ENCODE measurements at regions not wholly inside any gene's neighbourhood (a gene's known extent, or its start where the extent isn't known, plus 50 kb on each side); places are given as distances from the start of the nearest gene placed in this dataset.

DNA sequence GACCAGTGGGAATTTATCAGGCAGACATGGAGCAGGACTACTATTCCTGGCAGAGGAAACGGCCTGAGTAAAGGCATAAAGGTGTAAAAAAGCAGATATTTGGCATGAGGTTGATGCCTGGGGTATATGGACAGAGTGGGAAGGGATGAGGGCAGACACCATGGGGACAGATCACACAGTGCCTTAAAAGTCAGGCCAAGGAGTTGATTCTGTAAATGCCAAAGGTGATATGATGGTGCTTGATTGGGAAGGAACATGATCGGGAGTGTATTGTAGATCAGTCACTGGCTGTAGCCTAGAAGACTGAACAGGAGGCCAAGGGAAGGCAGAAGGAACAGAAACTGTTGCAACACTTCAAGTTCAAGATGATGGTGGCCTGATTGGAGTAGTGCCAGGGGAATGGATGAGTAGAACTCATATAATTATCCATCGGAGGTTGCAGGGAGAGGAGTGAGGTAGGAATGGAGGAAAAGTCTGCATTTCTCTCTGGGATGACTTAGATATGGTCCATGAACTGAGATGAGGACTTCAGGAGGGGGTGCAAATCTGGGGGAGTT, 594.3 kb upstream of the KLF4 start:
- TF ChIP-seq ZFX (IDR thresholded peaks at IDR 0.05; ENCODE audit: borderline replicate concordance) (no peak), CTCF (IDR thresholded peaks at IDR 0.05) (no peak)
- H3K27ac ChIP-seq, result no peak overlapping the region

- no peak overlapping the region for H3K27ac ChIP-seq
- TF ChIP-seq ZFX (IDR thresholded peaks at IDR 0.05; ENCODE audit: borderline replicate concordance) (no peak), CTCF (IDR thresholded peaks at IDR 0.05) (no peak)
Measured at GRCh38 chr9:108083160-108083750, 593.7 kb upstream of the KLF4 start.

DNA sequence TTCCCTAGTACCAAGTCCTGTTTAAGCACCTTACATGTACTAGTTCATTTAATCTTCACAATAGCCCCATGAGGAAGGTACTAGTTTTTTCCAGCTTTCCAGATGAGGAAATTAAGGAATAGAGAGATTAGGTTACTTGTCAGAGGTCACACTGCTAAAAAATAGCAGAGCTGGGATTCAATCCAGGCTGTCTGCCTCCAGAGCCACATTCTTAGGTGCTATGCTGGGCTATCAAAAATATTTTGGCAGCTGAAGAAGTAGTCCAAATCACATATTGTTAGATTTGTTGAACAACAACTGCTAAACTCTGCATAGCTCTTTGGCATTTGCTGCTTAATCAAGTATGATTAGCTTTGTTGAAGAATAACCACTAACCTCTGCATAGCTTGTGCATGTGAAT, 591.5 kb upstream of the KLF4 start:
- H3K27ac ChIP-seq, result no peak overlapping the region

GRCh38 chr9:108080285-108080684, 590.7 kb upstream of the KLF4 start:
- TF ChIP-seq CTCF (IDR thresholded peaks at IDR 0.05), result no peak
- TF ChIP-seq ZFX (IDR thresholded peaks at IDR 0.05; ENCODE audit: borderline replicate concordance), result no peak
- H3K27ac ChIP-seq, result no peak overlapping the region

More for the DNA sequence above, 591.5 kb upstream of the KLF4 start:
- TF ChIP-seq ZFX (IDR thresholded peaks at IDR 0.05; ENCODE audit: borderline replicate concordance) (no peak), CTCF (IDR thresholded peaks at IDR 0.05) (no peak)

GRCh38 chr9:108078811-108079210, 589.2 kb upstream of the KLF4 start:
- H3K27ac ChIP-seq, result no peak overlapping the region

GRCh38 chr9:108078375-108078774, 588.8 kb upstream of the KLF4 start:
- H3K27ac ChIP-seq, result no peak overlapping the region
- no peak for TF ChIP-seq ZFX (IDR thresholded peaks at IDR 0.05; ENCODE audit: borderline replicate concordance)
- TF ChIP-seq CTCF (IDR thresholded peaks at IDR 0.05), result no peak

More at GRCh38 chr9:108078811-108079210, 589.2 kb upstream of the KLF4 start:
- TF ChIP-seq ZFX (IDR thresholded peaks at IDR 0.05; ENCODE audit: borderline replicate concordance), result no peak
- TF ChIP-seq CTCF (IDR thresholded peaks at IDR 0.05), result no peak

- no peak overlapping the region for H3K27ac ChIP-seq
Measured at GRCh38 chr9:108077556-108077955, 588.0 kb upstream of the KLF4 start.

More at GRCh38 chr9:108077556-108077955, 588.0 kb upstream of the KLF4 start:
- no peak for TF ChIP-seq ZFX (IDR thresholded peaks at IDR 0.05; ENCODE audit: borderline replicate concordance)
- TF ChIP-seq CTCF (IDR thresholded peaks at IDR 0.05), result no peak

All from 22Rv1 (cell line).